Mesodermal cell (in vitro differentiated cells): ENCODE measurements at regions not wholly inside any gene's neighbourhood (a gene's known extent, or its start where the extent isn't known, plus 50 kb on each side); places are given as distances from the start of the nearest gene placed in this dataset.

Experiments used
- H3K27ac ChIP-seq: 2 replicates; pipeline ENCODE4 v1.7.0; 2013; ENCODE audit warnings: mild to moderate bottlenecking, low read depth, low read length, moderate library complexity; ENCODE audit not compliant: severe bottlenecking
- H3K36me3 ChIP-seq: 2 replicates; pipeline ENCODE4 v1.7.1; 2013; ENCODE audit warnings: mild to moderate bottlenecking, low read length, moderate library complexity; ENCODE audit not compliant: control insufficient read depth, insufficient read depth
- H3K4me1 ChIP-seq: one replicate; pipeline ENCODE4 v1.7.1; 2013; ENCODE audit warnings: mild to moderate bottlenecking, low read length; ENCODE audit not compliant: insufficient read depth, control insufficient read depth, poor library complexity, severe bottlenecking
- H3K4me3 ChIP-seq: 2 replicates; pipeline ENCODE4 v1.7.0; 2013; ENCODE audit warnings: low read length, control low read depth, mild to moderate bottlenecking; ENCODE audit not compliant: insufficient read depth, poor library complexity, severe bottlenecking; ENCODE audit errors: extremely low read depth
- H3K9me3 ChIP-seq: 2 replicates; pipeline ENCODE4 v1.7.1; 2013; ENCODE audit warnings: mild to moderate bottlenecking, low read length, moderate library complexity; ENCODE audit not compliant: control insufficient read depth
- WGBS, 2 experiments: methylation state at CpG; one replicate each; pipeline ENCODE4 v1.1.5; 2013; ENCODE audit warnings: missing lambda C conversion rate in 2 of 2; ENCODE audit not compliant: insufficient coverage in 2 of 2; 5-methylcytosine and 5-hydroxymethylcytosine counted together

DNA sequence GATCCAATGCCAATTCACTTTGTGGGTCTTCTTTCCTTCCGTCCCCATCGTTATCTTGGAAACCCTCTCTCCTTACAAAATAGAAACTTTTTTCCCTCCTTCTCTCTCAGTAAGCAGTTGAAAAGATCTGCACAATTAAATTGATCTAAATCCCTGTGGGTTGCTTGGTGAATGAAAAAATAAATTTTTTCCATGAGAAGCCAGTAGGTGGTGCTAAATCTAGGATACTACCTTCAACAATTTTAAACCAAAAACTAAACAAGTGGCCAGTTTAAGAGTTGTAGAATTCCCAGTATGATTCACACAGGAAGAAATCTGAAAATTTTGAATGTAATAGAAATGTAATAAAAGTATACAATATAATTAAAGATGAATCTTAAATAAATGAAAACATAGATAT is 990.3 kb upstream of the ZNF722 start:
- H3K27ac ChIP-seq, result no peak overlapping the region
- no peaks in the 10 kb centered on the region for H3K4me1 ChIP-seq
- H3K4me3 ChIP-seq, result no peak overlapping the region
- peaks cover 50% of the 10 kb centered on the region for H3K9me3 ChIP-seq
- no peaks in the 10 kb centered on the region for H3K36me3 ChIP-seq
- WGBS, 2 experiments, result 90% methylated on average over 2 of the region's 2 CpGs; no CpG with 5 or more reads in 1 of the 2 experiments

DNA sequence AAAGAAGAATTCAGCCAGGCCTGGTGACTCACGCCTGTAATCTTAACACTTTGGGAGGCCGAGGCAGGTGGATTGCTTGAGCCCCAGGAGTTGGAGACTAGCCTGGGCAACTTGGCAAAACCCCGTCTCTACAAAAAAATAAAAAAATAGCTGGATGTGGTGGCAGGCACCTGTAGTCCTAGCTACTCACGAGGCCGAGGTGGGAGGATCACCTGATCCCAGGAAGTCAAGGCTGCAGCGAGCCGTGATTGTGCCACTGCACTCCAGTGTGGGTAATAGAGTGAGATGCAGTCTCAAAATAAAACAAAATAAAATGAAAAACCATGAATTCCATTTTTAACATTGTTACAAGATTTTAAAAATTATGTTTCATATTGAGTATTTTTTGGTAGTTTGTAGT is 988.9 kb upstream of the ZNF722 start:
- peaks cover 57% of the 10 kb centered on the region for H3K9me3 ChIP-seq
- WGBS, 2 experiments, result 62 to 86% methylated on average over 3 to 5 of the region's 7 CpGs
- no peak overlapping the region for H3K27ac ChIP-seq
- no peaks in the 10 kb centered on the region for H3K36me3 ChIP-seq
- no peaks in the 10 kb centered on the region for H3K4me1 ChIP-seq
- H3K4me3 ChIP-seq, result no peak overlapping the region

- Histone ChIP-seq H3K4me3 (no peak overlapping the region), H3K27ac (no peak overlapping the region), H3K4me1 (no peaks in the 10 kb centered on the region), H3K9me3 (peaks cover 57% of the 10 kb centered on the region), H3K36me3 (no peaks in the 10 kb centered on the region)
- 64 to 72% methylated on average over 4 to 5 of the region's 6 CpGs for WGBS, 2 experiments
These were observed 985.9 kb upstream of the ZNF722 start for GRCh38 chr7:63012633-63013183.

- WGBS, 2 experiments, result 59 to 66% methylated on average over 4 to 6 of the region's 8 CpGs
- H3K36me3 ChIP-seq, result no peaks in the 10 kb centered on the region
- H3K4me3 ChIP-seq, result no peak overlapping the region
- H3K27ac ChIP-seq, result no peak overlapping the region
- H3K4me1 ChIP-seq, result no peaks in the 10 kb centered on the region
- peaks cover 62% of the 10 kb centered on the region for H3K9me3 ChIP-seq
These were observed 983.9 kb upstream of the ZNF722 start for GRCh38 chr7:63014792-63015191.

GRCh38 chr7:63023182-63023787 is 975.4 kb upstream of the ZNF722 start:
- Histone ChIP-seq H3K4me3 (no peak overlapping the region), H3K4me1 (no peaks in the 10 kb centered on the region), H3K27ac (no peak overlapping the region), H3K9me3 (peaks cover 66% of the 10 kb centered on the region), H3K36me3 (no peaks in the 10 kb centered on the region)
- WGBS, 2 experiments, result 73 to 82% methylated on average over 6 to 7 of the region's 7 CpGs

DNA sequence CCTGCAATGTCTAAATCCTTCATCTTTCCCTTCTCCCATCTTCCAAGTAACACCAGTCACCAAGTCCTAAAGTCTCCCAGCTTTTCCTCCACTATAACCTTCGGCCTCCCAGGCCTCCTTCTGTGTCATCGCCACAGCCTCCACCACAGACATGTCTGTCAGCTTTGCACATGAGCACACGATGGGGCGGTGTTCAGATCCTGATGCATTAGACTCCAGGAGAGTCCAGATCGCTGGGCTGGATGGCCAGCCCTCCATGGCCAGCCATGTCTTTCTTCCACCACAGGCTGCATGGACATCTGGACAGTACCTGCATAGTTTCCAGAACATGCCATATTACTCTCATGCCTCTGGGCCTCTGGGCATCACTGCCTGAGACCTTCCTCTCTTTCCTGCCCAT is 974.2 kb upstream of the ZNF722 start:
- no peak overlapping the region for H3K27ac ChIP-seq
- H3K4me1 ChIP-seq, result no peaks in the 10 kb centered on the region
- H3K36me3 ChIP-seq, result no peaks in the 10 kb centered on the region
- peaks cover 69% of the 10 kb centered on the region for H3K9me3 ChIP-seq
- H3K4me3 ChIP-seq, result no peak overlapping the region
- 67 to 72% methylated on average over 5 of the region's 5 CpGs for WGBS, 2 experiments

DNA sequence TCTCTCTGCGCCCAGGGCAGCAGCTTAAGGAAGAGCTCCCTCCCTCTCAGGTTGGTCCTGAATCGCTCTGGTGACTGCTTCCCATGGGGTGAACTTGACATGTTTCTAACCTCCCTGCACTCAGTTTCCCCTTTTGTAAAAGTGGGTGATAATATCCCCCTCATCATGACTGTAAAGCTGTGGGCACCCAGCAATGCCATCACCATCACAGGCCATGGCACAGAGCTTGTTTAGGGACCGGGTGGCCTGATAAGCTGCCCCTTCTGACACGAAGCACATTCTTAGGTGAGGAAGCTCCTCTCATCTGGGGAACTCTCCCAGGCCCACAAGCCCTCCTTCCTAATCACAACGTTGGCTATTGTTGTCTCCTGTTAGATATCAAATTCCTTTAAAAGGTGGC is 972.8 kb upstream of the ZNF722 start:
- no peaks in the 10 kb centered on the region for H3K4me1 ChIP-seq
- H3K9me3 ChIP-seq, result peaks cover 67% of the 10 kb centered on the region
- no peak overlapping the region for H3K27ac ChIP-seq
- 64 to 67% methylated on average over 3 to 4 of the region's 5 CpGs for WGBS, 2 experiments
- no peaks in the 10 kb centered on the region for H3K36me3 ChIP-seq
- no peak overlapping the region for H3K4me3 ChIP-seq

DNA sequence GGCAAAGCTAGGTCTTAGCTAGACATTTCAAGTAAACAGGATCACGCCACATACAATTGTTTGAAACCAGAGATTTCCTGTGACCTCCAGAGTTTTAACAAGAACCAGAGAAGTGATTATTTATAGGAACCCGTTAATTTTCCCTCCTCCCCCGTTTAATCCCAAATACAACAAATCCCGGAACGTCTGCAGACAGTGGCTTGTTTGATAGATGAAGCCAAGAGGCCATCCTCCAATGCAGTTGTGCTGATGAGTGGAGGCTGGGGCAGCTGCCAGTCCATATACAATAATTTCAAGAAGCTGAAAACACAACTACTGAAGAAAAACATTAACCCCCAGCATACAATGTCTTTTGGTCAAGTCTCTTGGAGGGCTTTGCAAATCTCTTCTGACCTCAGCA is 971.6 kb upstream of the ZNF722 start:
- peaks cover 67% of the 10 kb centered on the region for H3K9me3 ChIP-seq
- H3K36me3 ChIP-seq, result no peaks in the 10 kb centered on the region
- H3K4me1 ChIP-seq, result no peaks in the 10 kb centered on the region
- no peak overlapping the region for H3K4me3 ChIP-seq
- no peak overlapping the region for H3K27ac ChIP-seq
- 80 to 83% methylated on average over 1 of the region's 5 CpGs for WGBS, 2 experiments

GRCh38 chr7:63028376-63029206 is 970.1 kb upstream of the ZNF722 start:
- peaks cover 64% of the 10 kb centered on the region for H3K9me3 ChIP-seq
- H3K36me3 ChIP-seq, result no peaks in the 10 kb centered on the region
- no peaks in the 10 kb centered on the region for H3K4me1 ChIP-seq
- WGBS, 2 experiments, result 66 to 77% methylated on average over 7 to 11 of the region's 15 CpGs
- no peak overlapping the region for H3K27ac ChIP-seq
- no peak overlapping the region for H3K4me3 ChIP-seq

GRCh38 chr7:63029207-63029522 is 969.5 kb upstream of the ZNF722 start:
- H3K27ac ChIP-seq, result no peak overlapping the region
- WGBS, 2 experiments, result 52 to 54% methylated on average over 2 of the region's 3 CpGs
- no peak overlapping the region for H3K4me3 ChIP-seq
- peaks cover 63% of the 10 kb centered on the region for H3K9me3 ChIP-seq
- H3K4me1 ChIP-seq, result no peaks in the 10 kb centered on the region
- no peaks in the 10 kb centered on the region for H3K36me3 ChIP-seq

DNA sequence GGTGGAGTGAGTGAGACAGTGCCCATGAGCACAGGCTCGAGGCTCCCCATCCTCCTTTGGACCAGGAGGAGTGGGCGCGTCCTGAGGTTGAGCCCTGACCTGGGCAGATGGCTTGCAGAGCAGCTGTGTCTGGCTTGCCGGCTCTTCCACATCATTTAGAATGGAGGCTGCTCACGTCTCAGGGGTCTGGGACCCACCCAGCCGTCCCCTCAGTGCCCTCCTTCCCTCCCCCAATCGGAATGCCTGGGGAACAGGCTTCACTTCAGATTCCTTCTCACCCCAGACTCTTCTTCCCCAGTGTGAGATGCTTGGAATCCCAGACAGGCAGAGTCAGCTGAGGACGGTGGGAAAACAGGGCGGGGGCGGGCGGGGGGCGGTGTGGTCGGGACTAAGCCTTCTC is 968.6 kb upstream of the ZNF722 start:
- WGBS, 2 experiments, result 66 to 74% methylated on average over 6 to 8 of the region's 13 CpGs
- no peak overlapping the region for H3K27ac ChIP-seq
- H3K36me3 ChIP-seq, result no peaks in the 10 kb centered on the region
- no peaks in the 10 kb centered on the region for H3K4me1 ChIP-seq
- H3K4me3 ChIP-seq, result no peak overlapping the region
- H3K9me3 ChIP-seq, result peaks cover 66% of the 10 kb centered on the region
